HG03378 (cell line): ENCODE measurements at regions not wholly inside any gene's neighbourhood (a gene's known extent, or its start where the extent isn't known, plus 50 kb on each side); places are given as distances from the start of the nearest gene placed in this dataset.
A peak's percentile ranks its signal among the peaks of the same experiment; 100 is the strongest.

Source experiments
- ATAC-seq: cut with Tn5 transposase; IDR thresholded peaks from one replicate; pipeline ENCODE4 v1.9.1; 2021; ENCODE audit warnings: mild to moderate bottlenecking, moderate library complexity; ENCODE audit not compliant: unreplicated experiment

GRCh38 chr5:68352166-68352565 is 136.6 kb downstream of the PIK3R1 start:
- no peak for ATAC-seq

- no peak for ATAC-seq
Observed at GRCh38 chr5:68353605-68354004, 138.0 kb downstream of the PIK3R1 start.

- no peak for ATAC-seq
Observed at GRCh38 chr5:68354315-68354714, 138.8 kb downstream of the PIK3R1 start.

DNA sequence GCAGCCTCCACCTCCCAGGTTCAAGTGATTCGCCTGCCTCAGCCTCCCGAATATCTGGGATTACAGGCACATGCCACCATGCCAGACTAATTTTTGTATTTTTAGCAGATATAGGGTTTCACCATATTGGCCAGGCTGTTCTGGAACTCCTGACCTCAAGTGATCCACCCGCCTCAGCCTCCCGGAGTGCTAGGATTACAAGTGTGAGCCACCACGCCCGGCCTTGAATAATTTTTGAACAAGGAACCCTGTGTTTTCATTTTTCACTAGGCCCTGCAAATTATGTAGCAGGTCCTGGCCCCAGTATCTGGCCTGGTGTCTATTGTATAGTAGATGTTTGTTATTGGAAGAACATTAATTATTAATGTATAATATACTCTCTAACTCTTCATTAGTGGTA is 140.7 kb downstream of the PIK3R1 start:
- ATAC-seq = no peak

DNA sequence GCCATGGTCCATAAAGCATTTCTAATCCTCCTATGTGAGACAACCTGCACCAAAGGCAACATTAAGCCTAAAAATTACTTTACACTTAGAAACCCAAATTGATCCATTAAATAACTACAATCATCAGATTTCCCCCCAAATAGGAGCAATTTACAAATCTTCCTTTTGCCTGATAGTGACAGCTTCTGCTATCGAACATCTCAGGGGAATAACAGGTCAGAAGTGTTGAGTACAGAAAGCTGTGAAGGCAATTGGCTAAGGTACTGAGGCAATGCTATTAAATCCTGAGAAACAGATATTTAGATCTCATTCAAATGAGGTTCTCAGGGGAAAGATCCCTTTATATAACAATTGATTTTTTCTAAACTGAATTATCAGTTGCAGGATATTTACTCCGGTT is 141.1 kb downstream of the PIK3R1 start:
- no peak for ATAC-seq

DNA sequence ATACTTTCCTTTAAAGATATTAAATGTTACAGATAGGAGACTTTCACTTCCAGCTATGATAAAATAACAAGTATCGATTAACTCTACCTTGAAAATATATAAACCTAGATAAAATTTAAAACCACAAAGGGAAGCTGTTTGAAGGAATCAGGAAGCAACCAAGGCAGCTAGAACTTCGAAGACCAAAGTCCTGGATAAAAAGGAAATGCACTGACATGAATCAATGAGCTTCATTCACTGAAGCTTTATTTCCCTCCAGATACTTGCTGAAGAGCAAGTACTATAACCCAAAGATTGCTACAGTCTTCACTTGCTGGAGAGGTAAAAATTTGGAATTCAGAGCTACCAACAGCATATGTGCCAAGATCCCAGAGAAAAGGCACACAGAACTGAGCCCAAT is 144.1 kb downstream of the PIK3R1 start:
- no peak for ATAC-seq

DNA sequence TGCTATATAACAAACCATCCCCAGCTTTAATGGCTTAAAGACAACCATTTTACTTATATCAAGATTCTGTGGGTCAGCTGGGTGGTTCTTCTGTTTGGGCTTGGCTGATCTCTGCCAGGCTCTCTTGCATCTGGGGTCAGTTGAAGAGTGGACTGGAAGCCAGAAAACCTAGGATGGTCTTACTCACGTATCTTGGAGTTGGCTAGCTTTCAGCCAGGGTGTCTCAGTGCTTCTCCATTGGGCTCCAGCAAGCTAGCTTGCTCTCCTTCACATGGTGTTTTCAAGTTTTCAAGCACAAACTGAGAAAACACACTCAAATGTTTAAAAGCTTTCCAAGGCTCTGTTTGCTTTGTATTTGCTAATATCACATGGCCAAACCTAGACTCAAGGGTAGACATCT is 146.8 kb downstream of the PIK3R1 start:
- ATAC-seq = no peak

- ATAC-seq = no peak
Observed at GRCh38 chr5:68365889-68366288, 150.3 kb downstream of the PIK3R1 start.

DNA sequence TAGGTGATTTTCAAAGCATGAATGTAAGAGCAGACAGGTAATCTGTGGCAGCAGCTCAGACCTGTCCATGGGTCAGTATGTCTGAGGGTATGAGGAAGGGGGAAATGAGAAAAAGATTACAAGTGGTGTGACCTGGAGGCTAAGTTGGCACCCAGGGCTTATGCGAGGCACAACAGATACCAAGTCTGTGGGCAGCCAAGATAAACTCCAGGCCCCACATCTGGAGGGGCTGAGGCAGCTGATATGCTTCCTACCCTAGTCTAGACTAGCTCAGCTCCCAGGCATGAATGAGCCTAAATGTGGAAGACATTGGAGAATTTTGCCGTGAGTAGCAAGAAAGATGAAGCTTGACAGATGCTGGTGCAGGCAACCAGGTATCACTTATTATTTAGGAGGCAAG is 151.7 kb downstream of the PIK3R1 start:
- no peak for ATAC-seq

- no peak for ATAC-seq
Observed at GRCh38 chr5:68367717-68368116, 152.2 kb downstream of the PIK3R1 start.

DNA sequence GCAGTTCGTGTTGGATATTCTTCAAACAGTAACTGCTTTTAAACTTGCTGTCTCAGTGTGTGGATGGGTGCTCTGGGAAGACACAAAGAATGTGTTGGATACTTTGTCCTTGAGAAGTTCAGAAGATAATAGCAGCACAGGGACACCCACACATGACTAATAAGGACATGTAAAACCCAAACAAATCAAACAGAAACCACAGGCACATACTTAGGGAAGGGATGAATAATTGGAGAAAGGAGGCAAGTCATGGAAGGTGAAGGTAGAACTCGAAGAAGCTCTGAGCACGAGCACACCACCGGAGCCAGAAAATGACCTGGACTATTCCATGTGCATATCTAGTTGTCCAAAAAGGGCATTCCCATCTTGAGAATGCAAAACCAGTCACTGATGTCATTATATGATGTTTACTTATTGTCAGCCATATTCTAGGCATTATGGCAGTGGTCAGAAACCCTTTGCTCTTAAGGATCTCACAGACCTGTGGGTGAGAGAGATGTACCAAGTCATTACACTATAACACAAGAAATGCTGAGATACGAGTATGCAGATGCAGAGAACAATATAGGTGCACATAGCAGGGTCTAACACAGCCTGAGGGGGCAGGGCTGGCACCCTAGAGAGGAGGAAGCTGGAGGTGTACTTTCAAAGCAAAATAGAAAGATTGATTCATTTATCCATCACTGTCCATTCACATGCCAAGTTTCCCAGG is 152.9 kb downstream of the PIK3R1 start:
- ATAC-seq = no peak

GRCh38 chr5:68369023-68369359 is 153.4 kb downstream of the PIK3R1 start:
- peak; percentile 9 for ATAC-seq

GRCh38 chr5:68369457-68370125 is 154.0 kb downstream of the PIK3R1 start:
- ATAC-seq = peak; percentile 76

GRCh38 chr5:68370196-68370595 is 154.6 kb downstream of the PIK3R1 start:
- ATAC-seq = no peak

- ATAC-seq = no peak
Observed at GRCh38 chr5:68371607-68372006, 156.1 kb downstream of the PIK3R1 start.

GRCh38 chr5:68372161-68372560 is 156.6 kb downstream of the PIK3R1 start:
- ATAC-seq = no peak

GRCh38 chr5:68373050-68373449 is 157.5 kb downstream of the PIK3R1 start:
- no peak for ATAC-seq

GRCh38 chr5:68374796-68375518 is 159.4 kb downstream of the PIK3R1 start:
- no peak for ATAC-seq

GRCh38 chr5:68375540-68375939 is 160.0 kb downstream of the PIK3R1 start:
- ATAC-seq = no peak

- no peak for ATAC-seq
Observed at GRCh38 chr5:68376935-68377334, 161.4 kb downstream of the PIK3R1 start.

DNA sequence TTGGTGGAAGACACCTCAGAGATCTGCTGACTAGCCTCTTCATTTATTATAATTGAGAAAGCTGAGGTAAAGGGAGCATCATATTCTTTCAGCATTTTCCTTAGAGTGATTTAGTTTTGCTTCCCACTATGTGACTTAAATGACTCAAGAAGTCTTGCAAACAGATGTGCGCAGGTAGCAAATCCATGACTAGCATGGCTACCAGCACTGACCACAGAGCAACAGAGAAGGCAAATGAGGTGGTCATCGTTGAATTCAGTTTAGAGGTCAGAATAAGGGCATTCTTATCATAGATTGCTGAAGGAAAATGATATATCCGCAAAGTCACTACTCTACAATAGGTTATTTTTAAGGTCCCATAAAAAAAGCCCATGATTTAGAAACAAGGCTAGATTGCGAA is 162.2 kb downstream of the PIK3R1 start:
- no peak for ATAC-seq

DNA sequence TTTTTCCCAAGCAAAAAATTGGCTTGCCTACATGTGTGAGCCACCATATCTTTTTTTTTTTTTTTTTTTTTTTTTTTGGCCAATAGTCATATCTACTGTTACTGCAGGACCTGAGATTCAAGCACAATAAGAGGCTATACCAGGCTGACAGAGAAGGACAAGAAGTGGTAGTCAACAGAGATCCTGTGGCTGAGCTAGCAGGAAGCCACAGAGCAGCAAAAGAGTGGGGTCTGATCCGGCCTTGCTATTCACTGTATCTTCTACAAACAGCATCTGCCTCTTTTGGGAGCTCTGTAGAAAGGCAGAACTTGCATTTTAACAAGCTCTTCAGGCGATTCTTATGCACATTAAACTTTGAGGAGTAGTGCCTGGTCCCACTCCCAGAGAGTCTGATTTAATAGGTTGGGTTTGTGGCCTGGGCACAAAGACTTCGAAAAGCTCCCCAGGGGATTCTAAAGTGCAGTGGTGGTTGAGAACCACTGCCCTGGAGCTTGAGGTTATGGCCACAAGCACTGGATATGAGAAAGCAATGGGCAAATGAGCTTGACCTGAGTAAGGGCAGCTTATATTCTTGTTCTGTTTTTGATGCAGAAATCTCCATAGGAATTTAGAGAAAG is 162.8 kb downstream of the PIK3R1 start:
- peak; percentile 87 for ATAC-seq
